MV-4-11 (cell line): ENCODE measurements at regions not wholly inside any gene's neighbourhood (a gene's known extent, or its start where the extent isn't known, plus 50 kb on each side); places are given as distances from the start of the nearest gene placed in this dataset.
"Not testable (repeated sequence)": the region's sequence is repeated elsewhere in the genome, so short reads cannot be mapped to it uniquely, and the experiment has no call there.

Source experiments
- DNase-seq: peaks from one replicate; lab custom pipeline; 2025; lab: John Stamatoyannopoulos, UW

DNA sequence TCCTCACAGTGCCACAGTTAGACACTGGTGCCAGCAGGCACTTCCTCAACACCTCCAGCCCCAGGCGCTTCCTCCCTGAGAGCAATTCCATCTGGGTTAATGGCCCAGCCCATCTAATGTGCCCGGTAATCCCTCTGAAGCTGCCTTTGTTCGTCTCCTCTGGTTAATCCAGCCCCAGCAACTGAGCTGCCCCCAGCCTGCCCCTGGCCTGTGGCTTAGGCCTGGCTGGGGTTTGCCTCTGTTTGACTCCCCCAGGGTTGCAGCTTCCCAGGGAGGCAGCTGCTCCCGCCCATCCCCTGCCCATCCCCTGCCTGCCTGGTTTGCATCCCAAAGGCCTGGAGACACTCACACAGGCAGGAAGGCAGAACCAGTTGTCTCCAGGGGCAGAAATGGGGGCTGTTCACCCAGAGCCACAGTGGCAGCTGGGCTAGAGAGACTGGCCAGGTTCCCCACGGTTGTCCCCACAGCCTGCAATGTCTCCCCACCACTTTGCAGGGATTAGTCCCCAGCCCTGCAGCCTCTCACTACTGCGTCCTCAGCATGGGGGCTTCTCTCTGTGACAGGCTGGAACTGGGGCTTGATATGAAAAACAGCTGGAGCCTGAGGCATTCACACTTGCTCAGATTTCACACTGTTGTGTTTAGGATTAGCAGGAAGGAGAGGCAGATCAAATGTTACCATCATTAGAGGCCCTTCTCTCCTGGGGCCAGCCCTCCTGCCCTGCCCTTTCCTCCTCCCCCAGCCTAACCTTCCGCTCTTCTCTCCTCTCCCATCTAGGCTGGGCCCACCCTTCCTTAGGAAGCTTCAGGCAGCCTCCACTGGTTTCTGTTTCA, 120.2 kb downstream of the TLR5 start:
- DNase-seq = no peak

DNA sequence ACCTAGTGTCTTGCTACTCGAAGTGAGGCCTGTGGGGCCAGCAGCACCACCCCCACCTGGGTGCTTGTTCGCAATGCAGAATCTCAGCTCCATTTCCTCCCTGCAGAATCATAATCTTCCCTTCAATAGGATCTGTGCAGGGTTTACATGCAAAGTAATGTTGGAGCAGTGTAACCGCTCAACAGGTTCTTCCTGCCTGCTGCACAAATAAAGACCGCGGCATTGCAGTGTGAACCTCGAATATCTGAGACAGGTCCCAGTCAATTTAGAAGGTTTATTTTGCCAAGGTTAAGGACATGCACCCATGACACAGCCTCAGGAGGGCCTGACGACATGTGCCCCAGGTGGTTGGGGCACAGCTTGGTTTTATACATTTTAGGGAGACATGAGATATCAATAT, 119.2 kb downstream of the TLR5 start:
- no peak for DNase-seq

DNA sequence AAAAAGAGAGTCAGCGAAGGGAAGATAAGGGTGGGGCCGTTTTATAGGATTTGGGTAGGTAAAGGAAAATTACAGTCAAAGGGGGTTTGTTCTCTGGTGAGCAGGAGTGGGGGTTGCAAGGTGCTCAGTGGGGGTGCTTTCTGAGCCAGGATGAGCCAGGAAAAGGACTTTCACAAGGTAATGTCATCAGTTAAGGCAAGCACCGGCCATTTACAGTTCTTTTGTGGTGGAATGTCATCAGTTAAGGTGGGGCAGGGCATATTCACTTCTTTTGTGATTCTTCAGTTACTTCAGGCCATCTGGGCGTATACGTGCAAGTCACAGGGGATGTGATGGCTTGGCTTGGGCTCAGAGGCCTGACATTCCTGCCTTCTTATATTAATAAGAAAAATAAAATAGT, 118.6 kb downstream of the TLR5 start:
- DNase-seq = not testable (repeated sequence)

DNA sequence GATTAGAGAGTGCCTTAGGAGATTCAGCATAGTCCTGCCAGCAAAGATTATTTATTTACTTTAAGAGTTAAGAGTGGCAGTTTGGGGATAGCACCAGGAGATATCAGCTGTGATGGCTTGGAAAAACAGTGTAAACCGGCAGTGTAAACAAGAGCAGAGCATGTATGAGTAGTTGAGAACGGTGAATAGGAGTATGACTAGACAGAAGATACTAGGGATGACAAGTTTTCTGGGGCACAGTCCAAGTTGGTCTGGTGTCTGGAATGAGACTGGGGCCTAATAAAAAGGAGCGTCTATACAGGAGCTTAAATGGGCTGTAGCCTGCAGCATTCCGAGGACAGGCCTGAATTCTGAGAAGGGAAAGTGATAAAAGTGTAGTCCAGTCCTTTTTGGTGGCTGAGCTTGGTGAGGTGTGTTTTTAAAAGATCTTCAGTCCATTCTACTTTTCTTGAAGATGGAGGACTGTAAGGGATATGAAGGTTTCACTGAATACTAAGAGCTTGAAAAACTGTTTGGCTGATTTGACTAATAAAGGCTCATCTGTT, 117.8 kb downstream of the TLR5 start:
- DNase-seq = not testable (repeated sequence)

DNA sequence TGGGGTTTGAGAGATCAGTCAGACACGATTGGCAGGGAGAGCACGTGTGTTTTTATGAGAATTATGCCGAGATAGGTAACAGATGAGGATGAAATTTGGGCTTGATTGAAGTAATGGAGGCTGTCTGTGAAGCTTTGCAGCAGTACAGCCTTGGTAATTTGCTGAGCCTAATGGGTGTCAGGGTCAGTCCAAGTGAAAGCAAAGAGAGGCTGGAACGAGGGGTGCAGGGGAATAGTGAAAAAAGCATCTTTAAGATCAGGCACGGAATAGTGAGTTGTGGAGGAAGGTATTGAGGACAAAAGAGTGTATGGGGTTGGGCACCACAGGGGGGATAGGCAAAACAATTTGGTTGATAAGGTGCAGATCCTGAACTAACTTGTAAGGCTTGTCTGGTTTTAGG, 116.4 kb downstream of the TLR5 start:
- not testable (repeated sequence) for DNase-seq

DNA sequence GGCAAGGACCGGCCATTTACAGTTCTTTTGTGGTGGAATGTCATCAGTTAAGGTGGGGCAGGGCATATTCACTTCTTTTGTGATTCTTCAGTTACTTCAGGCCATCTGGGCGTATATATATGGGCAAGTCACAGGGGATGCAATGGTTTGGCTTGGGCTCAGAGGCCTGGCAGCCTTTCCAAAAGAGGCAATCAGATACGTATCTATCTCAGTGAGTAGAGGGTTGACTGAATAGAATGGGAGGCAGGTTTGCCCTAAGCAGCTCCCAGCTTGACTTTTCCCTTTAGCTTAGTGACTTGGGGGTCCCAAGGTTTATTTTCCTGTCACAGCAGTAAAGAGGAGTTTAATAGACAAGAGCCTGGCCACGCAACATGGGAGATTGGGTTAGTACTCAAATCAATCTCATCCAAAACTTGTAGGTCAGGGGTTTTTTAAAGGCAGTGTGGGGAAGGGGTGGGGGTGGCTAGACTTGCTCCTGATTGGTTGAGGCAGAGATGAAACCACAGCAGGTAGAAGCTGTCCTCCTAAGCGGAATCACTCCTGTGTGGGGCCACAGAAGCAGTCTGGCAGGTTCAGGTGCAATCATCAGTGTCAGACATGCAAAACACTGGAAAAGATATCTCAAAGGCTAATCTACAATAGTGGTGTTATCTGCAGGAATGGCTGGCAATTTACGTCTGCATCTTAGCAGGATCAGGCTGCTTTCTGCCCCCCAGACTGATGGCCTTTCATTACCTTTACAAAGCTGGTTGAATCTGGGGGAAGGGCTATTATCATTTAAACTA, 112.9 kb downstream of the TLR5 start:
- no peak for DNase-seq

DNA sequence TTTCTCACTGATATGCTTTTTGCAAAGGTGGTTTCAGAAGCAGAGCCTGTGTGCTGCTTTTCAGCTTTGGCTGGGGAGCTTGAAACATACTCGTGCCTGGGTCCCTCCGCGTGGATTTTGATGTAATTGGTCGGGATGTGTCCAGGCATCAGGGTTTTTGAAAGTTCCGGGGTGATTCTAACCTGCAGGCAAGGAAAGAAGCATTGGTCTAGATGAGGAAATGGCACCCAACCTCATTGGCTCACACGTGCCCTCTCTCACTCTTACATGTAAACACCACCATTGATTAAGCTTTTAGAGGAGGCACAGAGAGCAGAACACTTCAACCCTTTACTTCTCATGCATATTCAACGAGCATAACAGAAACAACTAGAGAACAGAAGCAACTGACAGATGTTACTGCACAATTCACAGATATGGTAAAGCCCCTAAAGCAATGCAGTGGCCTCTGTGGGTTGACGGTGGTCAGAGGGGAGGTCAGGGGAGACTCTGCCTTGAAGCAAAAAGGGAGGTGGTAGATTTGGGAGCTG, 112.1 kb downstream of the TLR5 start:
- no peak for DNase-seq

DNA sequence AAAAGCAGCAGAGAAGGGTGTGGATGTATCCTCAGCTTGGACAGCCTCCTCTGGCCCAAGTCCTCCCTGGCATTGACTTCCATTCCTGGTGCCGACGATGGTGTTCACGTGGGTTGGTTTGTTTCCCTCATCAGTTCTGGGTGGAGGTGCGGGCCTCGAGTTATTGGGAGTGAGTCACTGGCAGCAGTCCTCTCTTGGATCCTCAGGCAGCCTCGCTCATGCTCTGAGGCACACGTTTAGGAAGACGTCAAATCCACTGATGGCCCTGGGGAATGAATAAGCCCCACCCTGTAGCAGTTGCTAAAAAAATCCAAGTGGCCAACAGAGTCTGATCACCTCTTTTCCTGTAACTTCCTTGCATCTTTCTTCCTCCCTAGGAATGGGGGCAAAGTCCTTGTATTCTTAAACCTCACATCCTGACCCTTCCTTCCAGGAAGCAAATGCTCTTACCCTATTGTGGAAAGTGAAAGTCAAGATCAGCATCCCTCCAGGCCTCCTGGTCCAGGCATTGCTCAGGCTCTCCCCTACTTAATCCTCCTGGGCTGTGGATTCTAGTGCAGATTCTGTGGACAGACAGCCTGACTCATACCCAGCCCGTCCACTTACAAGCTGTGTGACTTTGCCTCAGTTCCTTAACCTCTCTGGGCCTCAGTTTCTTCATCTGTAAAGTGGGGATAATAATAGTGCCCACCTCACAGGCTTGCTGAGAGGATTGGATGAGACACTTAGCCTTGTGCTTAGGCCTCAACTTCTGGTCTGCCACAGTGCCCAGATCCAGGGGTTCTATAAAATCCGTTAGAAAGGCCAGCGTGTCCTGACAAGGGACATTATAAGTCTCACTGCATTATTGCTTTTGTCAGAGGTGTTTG, 111.1 kb downstream of the TLR5 start:
- no peak for DNase-seq

DNA sequence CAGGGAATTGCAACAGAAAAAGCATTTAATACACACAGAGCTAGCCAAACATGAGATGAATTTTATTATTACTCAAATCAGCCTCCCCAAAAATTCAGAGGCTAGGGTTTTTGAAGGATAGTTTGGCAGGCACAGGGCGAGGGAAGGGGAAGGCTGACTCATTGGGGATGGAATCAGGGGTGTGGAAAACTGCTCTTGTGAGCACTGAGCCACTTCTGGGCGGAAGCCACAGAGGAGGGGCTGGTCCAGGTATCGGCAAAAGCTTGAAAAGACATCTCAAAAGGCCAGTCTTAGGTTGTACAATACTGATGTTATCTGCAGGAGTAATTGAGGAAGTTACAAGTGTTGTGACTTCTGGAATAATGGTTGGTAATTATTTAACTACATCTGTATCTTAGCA, 109.4 kb downstream of the TLR5 start:
- no peak for DNase-seq

DNA sequence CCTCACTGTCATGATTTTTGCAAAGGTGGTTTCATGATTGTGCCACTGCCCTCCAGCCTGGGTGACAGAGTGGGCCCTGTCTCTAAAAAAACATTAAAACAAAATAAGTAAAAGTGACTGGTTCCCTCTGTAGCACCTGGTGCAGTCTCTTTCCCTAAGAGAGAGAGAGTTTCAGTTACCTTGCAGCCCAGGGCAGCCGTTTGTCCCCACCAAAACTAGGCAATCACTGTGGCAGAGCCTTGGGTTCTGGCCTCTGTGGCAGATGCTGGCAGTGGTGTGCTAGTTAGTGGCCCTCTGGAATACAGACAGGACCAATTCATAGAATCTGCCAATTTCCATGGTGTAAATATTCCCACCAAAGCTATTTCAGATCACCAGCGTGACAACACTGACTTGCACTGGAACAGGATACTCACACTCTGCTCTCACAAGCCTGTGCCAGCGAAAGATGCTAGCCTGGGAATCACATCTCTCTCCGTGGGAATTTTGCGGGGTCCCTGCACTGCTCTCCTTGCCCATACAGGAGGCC, 108.7 kb downstream of the TLR5 start:
- DNase-seq = no peak

DNA sequence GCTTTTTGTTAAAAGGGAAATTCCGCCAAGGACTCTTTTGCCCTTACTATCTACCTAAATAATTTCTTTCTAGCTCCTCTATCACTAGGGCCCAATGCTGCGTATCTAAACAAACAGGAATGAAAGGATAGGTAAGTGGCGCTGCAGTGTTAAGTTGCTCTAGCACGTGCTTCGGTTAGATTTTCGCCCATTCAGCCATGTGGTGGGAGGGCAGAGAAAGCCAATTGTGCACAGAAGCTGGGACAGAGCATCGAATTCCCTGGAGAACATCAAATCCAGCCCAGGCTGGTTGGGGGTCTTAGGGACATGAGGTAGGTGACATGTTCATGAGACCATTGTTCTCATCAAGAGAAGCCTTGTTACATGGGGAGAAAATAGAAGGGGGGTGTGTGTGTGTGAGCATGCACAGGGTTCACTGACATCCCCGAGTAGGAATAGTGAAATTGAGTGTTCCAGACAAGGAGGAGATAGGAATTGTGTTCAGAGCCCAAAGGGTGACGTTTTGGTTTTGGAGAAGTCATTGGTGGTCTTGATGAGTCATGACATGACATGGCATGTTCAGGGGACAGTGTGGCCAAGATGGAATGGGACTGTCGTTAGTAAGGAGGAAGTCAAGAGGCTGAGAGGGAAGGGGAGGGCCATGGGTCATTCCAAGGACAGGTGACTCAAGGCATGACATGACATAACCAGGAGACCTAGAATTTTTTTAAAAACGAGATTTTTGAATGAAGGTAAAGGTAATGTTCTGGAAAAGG, 107.1 kb downstream of the TLR5 start:
- no peak for DNase-seq

DNA sequence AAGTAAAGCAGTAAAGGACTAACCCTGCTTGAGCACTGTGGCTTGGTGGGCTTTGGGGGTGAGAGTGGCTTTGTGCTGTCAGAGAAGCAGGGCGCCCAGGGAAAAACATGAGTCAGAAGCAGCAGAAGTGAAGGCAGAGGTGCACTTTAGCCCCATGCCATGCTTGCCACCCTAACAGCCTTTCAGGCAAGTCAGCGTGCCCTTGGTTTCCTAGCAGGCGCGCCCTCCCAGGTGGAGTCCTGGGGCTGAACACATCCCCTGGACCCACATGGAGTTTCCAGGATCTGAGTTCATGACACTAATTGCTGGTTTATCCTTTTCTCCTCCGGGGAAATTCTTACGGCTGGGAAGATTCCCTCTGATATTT, 106.6 kb downstream of the TLR5 start:
- no peak for DNase-seq

DNA sequence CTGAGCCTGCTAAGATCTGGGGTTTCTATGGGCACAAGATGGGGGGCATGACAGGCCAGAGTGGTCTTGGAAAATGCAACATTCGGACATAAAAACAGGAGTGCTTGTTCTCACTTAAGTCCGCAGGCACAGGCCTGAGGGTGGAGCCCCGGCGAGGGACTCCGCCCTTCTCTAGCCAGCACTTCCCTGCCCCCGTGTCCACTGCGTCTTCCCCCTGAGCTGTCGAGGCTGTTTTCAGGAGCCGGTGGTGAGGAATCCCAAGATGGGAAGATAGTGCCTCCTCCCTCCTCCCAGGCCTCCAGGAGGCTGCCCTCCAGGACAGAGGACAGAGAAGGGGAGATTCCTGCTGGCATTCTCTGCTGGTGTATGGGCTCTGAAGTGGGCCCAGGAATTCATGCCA, 105.2 kb downstream of the TLR5 start:
- DNase-seq = no peak

DNA sequence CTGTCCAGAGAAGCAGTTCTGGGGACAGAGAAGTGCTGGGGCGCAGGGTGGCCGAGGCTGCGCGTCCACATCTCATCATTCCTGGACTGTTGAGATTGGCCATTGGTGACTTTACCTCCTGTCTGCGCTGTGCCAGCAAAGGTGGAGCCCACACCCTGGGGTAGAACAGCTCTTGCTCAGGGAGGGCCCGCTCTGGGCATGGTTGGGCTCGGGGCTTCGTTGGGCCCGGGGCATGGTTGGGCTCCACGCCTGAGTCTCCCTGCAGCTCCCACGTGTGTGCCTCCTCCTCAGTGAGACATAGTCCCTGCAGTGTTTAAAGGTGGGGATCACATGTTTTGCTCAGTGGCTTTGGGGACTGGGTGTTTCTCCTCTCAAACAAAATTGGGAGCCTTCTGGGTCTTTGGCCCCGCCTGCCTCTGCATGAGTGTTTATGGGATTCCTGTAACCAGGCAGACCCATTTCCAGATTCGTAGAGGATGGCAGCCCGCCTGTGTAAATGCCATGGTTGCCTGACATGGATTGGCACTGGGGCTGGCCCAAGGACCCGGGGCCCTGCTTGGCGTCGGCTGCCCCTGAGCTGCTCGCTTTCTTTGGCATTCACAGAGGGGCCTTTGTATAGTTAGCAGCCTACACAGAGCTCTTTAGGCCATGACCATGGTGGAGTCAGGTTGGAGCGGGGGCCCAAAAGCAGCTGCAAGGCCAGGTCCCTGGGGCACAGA, 104.6 kb downstream of the TLR5 start:
- no peak for DNase-seq

DNA sequence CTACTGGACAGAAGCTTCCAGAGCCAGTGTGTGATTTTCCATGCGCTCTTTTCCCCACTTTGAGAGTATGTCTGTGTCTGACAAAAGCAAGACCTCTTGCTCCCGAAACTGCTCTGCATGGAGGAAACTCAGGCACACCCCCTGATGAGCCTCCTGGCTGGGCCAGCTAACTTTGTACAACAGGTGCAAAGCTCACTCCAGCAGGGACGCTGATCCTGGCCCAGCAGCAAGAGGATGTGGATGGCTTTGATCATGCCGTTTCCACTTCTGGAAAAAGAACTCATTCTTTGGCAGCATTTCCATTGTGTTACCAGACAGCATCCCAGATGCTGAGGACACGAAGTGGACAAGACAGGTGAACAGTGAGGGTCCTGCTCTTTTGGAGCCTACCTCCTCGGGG, 103.1 kb downstream of the TLR5 start:
- DNase-seq = no peak

DNA sequence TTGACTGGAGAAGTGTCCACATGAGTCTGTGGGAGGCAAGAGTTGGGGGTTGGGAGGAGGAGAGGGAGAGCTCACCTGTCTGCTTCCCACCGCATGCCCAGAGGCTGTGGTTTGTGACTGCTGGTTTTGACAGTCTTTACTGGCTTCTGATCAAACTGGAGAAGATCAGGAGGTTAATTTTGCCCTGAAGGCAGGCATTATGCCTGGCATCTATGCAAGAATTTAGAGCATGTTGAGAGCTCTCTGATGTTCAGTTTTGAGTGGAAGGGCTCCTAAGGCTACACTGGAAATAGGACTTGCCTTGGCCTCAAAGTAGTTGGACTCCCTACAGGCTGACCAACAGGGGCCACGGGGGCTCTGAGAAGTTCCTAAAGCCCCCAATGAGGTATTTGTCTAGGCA, 101.6 kb downstream of the TLR5 start:
- DNase-seq = no peak

DNA sequence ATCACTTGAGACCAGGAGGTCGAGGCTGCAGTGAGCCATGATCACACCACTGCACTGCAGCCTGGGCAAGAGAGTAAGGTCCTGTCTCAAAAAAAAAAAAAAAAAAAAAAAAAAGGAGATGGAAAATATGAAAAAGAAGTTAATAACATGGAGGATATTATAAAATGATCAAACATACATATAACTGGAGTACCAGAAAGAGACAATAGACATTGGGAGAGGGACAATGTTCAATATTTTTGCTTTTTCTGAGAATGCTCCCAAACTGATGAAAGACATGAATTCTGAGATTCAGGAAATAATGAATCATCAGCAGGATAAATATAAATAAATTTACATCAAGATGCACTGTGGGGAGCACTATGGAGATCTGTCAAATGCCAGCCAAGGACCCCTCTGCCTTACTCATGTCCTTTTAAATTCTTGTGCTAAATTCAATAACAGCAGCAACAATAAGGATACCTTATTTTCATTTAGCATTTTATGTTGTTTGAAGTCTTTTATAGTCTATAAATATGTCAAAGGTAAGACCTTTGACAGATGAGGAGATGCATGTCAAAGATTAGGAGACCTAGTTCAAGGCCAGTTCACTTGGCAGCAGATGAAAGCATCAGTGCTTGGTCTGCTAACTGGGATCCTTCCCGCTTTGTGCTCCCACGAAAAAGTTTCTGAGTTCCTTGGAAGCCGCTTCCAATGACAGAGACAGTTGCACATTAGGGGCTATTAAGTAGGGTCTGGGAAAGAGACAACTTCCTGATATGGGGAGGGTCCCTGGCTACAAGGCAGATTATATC, 97.7 kb downstream of the TLR5 start:
- no peak for DNase-seq

DNA sequence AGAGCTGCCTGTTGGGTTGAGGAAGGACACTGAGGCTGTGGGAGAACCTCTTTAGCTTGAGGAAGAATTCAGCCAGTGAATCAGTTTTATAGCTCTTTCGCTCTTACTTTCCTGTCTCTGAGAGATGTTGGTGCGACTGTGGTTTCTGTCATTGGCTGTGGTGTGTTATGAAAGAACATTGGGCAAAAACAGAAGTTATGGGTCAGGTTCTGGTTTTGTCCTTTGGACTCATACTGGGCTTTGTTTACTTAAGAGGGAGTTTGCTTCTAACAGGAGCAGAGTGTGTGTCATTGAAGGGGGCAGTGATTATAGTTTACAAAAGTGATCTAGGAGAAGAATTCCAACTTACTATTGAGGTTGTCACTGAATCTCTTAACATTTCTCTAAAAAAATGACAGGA, 97.0 kb downstream of the TLR5 start:
- DNase-seq = no peak

DNA sequence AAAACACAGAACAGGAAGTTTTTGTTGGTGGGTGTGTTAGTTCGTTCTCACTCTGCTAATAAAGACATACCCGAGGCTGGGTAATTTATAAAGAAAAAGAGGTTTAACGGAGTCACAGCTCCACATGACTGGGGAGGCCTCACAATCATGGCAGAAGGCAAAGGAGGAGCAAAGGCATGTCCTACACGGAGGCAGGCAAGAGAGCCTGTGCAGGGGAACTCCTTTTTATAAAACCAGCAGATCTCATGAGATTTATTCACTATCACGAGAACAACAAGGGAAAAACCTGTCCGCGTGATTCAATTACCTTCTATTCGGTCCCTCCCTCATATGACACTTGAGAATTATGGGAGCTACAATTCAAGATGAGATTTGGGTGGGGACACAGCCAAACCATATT, 96.6 kb downstream of the TLR5 start:
- DNase-seq = not testable (repeated sequence)

DNA sequence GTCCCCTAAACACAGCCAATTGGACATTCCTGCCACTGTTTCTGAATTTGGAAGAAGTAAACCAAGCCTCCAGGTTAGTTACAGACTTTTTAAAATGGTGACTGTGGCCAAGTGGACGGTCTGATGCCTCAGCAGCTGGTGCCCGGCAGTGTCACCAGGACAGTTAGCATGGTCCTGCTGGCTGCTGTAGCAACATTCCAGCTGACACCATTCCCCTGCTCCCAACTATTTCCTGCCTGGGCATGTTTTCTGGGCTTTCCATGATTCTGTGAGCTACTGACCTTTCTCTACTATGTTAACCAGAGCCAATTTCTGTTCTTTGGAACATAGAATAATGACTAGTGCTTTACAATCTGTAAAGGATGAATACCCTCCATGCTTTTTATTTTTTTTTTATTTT, 95.0 kb downstream of the TLR5 start:
- no peak for DNase-seq
